IPS DF 4.7 (cell line): ENCODE measurements at regions not wholly inside any gene's neighbourhood (a gene's known extent, or its start where the extent isn't known, plus 50 kb on each side); places are given as distances from the start of the nearest gene placed in this dataset.

Source experiments
- DNase-seq: peaks from one replicate; pipeline ENCODE4 v3.0.0-alpha.2; 2013; ENCODE audit warnings: low spot score; ENCODE audit errors: extremely low read depth

- no peak for DNase-seq
Observed at GRCh38 chr11:116124922-116125714, 620.9 kb upstream of the CADM1 start.

DNA sequence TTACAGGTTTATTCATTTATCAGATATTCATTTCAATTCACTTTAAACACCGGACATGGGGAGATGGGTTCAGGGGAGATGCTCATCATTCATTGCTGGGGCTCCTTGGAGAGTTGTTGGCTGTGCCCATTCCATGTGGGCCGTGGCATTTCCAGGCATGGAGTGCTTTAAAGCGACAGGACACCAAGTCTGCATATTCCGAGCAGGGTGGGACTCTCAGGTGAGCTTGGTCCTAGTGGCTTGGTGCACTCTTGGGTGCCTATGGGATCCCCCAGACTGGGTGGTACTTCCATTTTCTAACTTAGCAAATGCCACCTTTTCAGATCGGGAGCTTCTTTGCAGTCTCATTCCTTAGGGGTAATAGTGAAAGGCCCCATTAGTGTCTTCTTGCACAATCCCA, 619.5 kb upstream of the CADM1 start:
- no peak for DNase-seq

- DNase-seq: no peak
Observed at GRCh38 chr11:116122697-116123472, 618.7 kb upstream of the CADM1 start.

- DNase-seq: no peak
Observed at GRCh38 chr11:116119158-116119557, 614.9 kb upstream of the CADM1 start.

DNA sequence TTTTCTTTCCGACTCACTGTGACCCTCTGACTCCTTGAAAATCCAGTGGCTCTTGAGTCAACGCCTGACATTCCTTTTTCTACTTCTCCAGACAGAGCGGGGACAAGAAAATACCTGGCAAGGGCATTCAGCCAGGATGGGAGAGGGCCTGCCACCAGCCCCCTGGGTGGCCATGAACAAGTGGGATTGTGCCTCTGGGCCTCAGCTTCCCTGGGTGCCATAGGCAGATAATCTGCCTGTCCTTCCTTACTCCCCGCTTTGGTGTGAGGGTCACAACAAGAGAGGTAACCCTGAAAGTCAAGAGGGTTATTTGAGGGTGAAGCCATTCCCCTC, 613.9 kb upstream of the CADM1 start:
- DNase-seq: no peak

- DNase-seq: no peak
Observed at GRCh38 chr11:116117331-116118137, 613.3 kb upstream of the CADM1 start.

GRCh38 chr11:116115801-116116200, 611.6 kb upstream of the CADM1 start:
- DNase-seq: no peak

DNA sequence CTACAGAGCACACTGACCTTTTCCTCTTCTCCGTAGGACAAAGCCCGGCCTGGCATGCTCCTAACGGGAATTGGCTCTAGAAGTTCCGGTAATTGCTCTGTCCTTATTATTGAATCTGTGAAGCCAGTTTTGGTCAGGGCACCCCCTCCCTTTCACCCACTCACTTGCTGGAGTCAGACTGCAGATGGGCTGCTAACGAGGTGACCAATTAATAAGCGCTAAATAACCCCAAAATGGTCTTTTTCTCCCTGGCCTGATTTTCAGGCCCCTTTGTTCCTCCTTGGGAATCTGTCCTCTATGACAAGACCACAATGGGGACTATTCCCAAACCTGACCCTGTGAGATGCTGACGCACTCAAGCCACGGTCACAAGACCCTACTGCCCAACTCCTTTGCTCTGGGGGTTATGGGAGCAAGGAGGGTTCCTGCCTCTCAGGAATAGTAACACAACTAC, 610.0 kb upstream of the CADM1 start:
- no peak for DNase-seq

- DNase-seq: no peak
Observed at GRCh38 chr11:116112087-116112935, 608.1 kb upstream of the CADM1 start.

DNA sequence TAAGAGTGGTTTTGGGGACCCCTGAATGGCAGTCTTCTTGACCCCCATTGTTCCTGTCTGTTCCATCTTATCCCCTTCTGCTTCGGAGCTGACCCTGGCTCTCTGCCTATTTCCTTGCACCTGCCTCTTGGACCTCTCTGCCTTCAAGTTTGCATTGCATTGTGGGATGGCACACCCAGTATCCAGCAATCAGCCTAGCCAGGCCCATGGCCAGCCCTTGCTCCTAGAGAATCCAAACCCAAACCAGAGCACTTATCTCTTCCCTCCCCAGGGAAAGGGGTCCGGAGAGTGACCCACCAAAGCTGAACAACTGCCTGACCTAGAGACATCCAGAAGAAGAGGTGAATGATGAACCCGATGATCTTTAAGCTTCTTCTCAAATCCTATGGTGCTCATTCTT, 607.3 kb upstream of the CADM1 start:
- no peak for DNase-seq

DNA sequence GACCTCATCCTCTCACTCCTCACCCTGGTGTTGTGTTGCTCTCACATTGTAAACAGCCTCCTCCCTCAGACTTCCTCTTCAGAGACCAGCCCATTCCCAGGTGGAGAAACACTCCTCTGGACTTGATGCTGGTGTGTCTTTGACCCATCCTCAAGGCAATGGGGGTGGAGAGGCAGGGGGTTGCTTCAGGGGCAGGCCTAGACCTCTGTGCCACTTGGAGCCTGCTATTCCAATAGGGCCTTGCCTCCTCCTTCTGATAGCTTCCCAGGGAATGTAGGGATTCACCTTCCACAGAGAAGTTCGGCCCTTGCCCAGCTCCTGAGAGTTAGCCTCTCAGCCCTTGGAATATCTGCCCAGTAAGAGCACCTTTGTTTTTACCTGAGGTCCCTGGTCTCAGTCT, 606.6 kb upstream of the CADM1 start:
- no peak for DNase-seq

DNA sequence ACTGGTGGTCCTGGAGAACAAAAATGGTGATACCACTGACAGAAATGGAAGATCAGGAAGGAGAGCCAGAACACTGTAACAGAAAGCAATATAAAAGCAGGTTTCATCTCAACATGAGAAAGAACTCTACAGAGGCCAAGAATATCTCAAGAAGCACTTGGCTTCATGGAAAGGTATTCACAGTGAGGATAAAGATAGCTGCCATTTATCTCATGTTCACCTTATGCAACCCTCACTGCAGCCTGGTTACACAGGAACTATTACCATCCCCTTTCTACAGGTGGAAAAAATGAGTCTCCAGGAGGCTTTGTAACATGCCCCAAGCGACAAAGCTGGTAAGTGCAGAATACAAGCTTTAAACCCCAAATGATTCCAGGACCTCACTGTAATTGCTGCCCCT, 606.1 kb upstream of the CADM1 start:
- DNase-seq: no peak

GRCh38 chr11:116109228-116109627, 605.0 kb upstream of the CADM1 start:
- DNase-seq: no peak

DNA sequence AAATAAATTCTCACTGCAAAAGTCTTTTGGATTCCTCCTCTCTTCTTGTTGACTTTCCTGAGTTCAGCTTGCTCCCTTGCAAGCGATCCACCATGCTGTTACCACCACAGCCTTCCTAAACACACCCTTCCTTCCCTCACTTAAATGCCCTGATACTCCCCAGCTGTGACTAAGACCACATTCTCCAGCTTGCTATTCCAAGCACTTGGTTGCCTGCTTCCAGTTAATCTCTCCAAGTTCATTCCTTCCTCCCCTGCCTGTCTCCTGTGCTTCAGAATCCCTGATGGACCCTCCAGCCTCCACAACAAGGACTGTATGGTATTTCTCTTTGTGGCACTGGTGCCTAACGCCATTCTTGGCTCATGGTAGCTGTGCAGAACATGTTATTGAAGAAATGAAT, 603.9 kb upstream of the CADM1 start:
- DNase-seq: no peak

- DNase-seq: no peak
Observed at GRCh38 chr11:116107229-116107628, 603.0 kb upstream of the CADM1 start.

DNA sequence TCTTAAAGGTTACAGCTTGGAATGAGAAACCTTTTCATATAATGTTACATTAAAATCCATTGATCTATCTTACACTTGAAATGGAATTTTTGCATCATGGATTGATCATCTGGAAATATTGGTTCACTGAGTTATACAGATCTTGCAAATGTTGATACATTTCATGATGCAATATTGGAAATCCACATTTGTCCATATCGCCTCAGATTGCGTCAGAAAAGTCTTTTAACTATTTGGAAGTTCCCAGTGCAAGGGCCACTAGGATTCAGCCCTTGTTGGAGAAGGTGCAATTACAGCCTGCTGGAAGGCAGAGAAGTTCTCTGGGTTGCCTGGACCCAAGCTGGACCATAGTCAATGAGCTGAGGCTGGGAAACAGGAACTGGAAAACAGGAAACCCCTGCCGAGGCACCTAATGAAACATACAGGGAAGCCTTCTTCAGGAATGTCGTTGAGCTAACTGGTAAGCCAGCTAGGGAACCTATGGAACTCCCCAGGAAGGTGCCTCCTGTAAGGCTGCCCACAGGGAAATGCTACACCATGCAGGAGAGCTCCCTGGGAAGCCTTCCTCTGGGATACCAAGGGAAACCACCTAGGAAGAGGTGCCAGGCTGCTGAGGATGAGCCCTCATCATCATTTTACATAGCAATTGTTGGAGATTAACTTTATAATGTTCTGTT, 600.4 kb upstream of the CADM1 start:
- DNase-seq: no peak

- no peak for DNase-seq
Observed at GRCh38 chr11:116101902-116102301, 597.7 kb upstream of the CADM1 start.

GRCh38 chr11:116100016-116100415, 595.8 kb upstream of the CADM1 start:
- no peak for DNase-seq

- DNase-seq: no peak
Observed at GRCh38 chr11:116099541-116099940, 595.3 kb upstream of the CADM1 start.

GRCh38 chr11:116096272-116096995, 592.2 kb upstream of the CADM1 start:
- DNase-seq: no peak
